Tibial nerve (tissue), 4 donors: ENCODE measurements at regions not wholly inside any gene's neighbourhood (a gene's known extent, or its start where the extent isn't known, plus 50 kb on each side); places are given as distances from the start of the nearest gene placed in this dataset.

ENCODE experiments used
- CTCF ChIP-seq, 5 experiments: fragments of 200-600 bp in 3 of 5; fragments of 450-650 bp in 2 of 5; sonication (generic) in 3 of 5; IDR thresholded peaks; one replicate each; pipeline ENCODE4 v1.5.1; 2016 to 2019; ENCODE audit warnings: antibody characterized with exemption in 5 of 5, mild to moderate bottlenecking in 3 of 5, moderate library complexity in 2 of 5
- EP300 ChIP-seq, 2 donors: sonication (generic); formaldehyde crosslinking; IDR thresholded peaks; one replicate each; pipeline ENCODE4 v1.6.1; 2017; ENCODE audit warnings: antibody characterized with exemption in 2 of 2, mild to moderate bottlenecking in 1 of 2
- POLR2A ChIP-seq, 2 donors: fragments of 450-650 bp; IDR thresholded peaks; one replicate each; pipeline ENCODE4 v1.6.1; 2017; ENCODE audit warnings: antibody characterized with exemption in 2 of 2, mild to moderate bottlenecking in 2 of 2, moderate library complexity in 2 of 2

DNA sequence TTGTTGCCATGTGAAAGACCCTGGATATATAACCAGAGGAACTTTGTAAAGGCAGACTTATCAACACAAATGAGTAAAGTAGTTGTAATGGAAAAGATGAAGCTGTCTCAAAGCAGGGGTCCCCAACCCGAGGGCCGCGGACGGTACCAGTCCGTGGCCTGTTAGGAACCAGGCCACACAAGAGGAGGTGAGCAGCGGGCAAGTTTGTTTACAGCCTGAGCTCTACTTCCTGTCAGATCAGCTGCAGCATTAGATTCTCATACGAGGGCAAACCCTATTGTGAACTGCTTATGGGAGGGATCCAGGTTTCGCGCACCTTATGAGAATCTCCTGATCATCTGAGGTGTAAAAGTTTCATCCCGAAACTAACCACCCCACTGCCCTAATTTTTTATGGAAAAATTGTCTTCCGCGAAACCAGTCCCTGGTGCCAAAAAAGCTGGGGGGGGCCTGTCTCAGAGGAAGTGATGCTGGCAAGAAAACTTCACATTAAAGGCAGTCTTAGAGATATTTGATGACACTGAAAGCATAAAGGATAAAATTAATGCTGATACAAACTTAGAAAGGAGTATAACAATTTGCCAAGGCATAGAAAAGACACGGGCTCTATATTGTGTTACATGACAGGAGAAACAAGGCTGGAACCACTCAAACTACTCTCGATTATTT lies 57.5 kb upstream of the MSTN start:
- TF ChIP-seq CTCF (IDR thresholded peaks at IDR 0.05) = no peak
- TF ChIP-seq POLR2A (IDR thresholded peaks at IDR 0.05) = no peak
- no peak for TF ChIP-seq EP300 (IDR thresholded peaks at IDR 0.05)
